ENCODE measurements at regions not wholly inside any gene's neighbourhood (a gene's known extent, or its start where the extent isn't known, plus 50 kb on each side); places are given as distances from the start of the nearest gene placed in this dataset.
A peak's percentile ranks its signal among the peaks of the same experiment; 100 is the strongest.

- DNase-seq = no peak
Measured at GRCh38 chrX:2607113-2607512, 84.0 kb upstream of the CD99 start.

GRCh38 chrX:2600564-2600963, 90.5 kb upstream of the CD99 start:
- no peak for DNase-seq

- no peak for DNase-seq
Measured at GRCh38 chrX:2596555-2597255, 94.4 kb upstream of the CD99 start.

GRCh38 chrX:2596045-2596444, 95.0 kb upstream of the CD99 start:
- DNase-seq = no peak

- no peak for DNase-seq
Measured at GRCh38 chrX:2595258-2595657, 94.5 kb upstream of the DHRSX start.

GRCh38 chrX:2594491-2594890, 93.7 kb upstream of the DHRSX start:
- no peak for DNase-seq

GRCh38 chrX:2592279-2592678, 91.5 kb upstream of the DHRSX start:
- no peak for DNase-seq

GRCh38 chrX:2589186-2590020, 88.6 kb upstream of the DHRSX start:
- DNase-seq = no peak

- DNase-seq = no peak
Measured at GRCh38 chrX:2588049-2588448, 87.3 kb upstream of the DHRSX start.

- DNase-seq = no peak
Measured at GRCh38 chrX:2587146-2587545, 86.4 kb upstream of the DHRSX start.

- DNase-seq = no peak
Measured at GRCh38 chrX:2585158-2585470, 84.3 kb upstream of the DHRSX start.

- peak; percentile 22 for DNase-seq
Measured at GRCh38 chrX:2584251-2585157, 83.7 kb upstream of the DHRSX start.

- no peak for DNase-seq
Measured at GRCh38 chrX:2583194-2584162, 82.7 kb upstream of the DHRSX start.

GRCh38 chrX:2582667-2583066, 81.9 kb upstream of the DHRSX start:
- DNase-seq = no peak

- DNase-seq = no peak
Measured at GRCh38 chrX:2581296-2581695, 80.5 kb upstream of the DHRSX start.

- no peak for DNase-seq
Measured at GRCh38 chrX:2578864-2579263, 78.1 kb upstream of the DHRSX start.

GRCh38 chrX:2577844-2578466, 77.2 kb upstream of the DHRSX start:
- DNase-seq = no peak

- DNase-seq = no peak
Measured at GRCh38 chrX:2576793-2577192, 76.0 kb upstream of the DHRSX start.

GRCh38 chrX:2574271-2574670, 73.5 kb upstream of the DHRSX start:
- DNase-seq = no peak

- DNase-seq = no peak
Measured at GRCh38 chrX:2572740-2573139, 72.0 kb upstream of the DHRSX start.

GRCh38 chrX:2568125-2568524, 67.3 kb upstream of the DHRSX start:
- DNase-seq = no peak

GRCh38 chrX:2566055-2566454, 65.3 kb upstream of the DHRSX start:
- DNase-seq = peak; percentile 48
